Stimulated activated naive CD8-positive, alpha-beta T cell treated with anti-CD3 and anti-CD28 coated beads, Interleukin-15, amount 100 ng/mL, for 72 hours (primary cell): ENCODE measurements at regions not wholly inside any gene's neighbourhood (a gene's known extent, or its start where the extent isn't known, plus 50 kb on each side); places are given as distances from the start of the nearest gene placed in this dataset.

ENCODE experiments used
- ATAC-seq: fragments of 150-1000 bp; cut with Tn5 transposase; 2 replicates; pipeline ENCODE4 v1.10.0; 2021; ENCODE audit warnings: mild to moderate bottlenecking, moderate library complexity
- DNase-seq, 2 donors: peaks; one replicate each; pipeline ENCODE4 v3.0.0; 2021 to 2022
- H3K27ac Mint-ChIP-seq, 2 donors: one replicate each; pipeline ENCODE4 v1.8.0; 2022; ENCODE audit warnings: mild to moderate bottlenecking in 2 of 2, mixed read lengths in 2 of 2, moderate library complexity in 2 of 2
- H3K27me3 Mint-ChIP-seq: one replicate; pipeline ENCODE4 v1.8.0; 2022; ENCODE audit warnings: mixed read lengths
- H3K4me1 Mint-ChIP-seq: one replicate; pipeline ENCODE4 v1.8.0; 2022; ENCODE audit warnings: mild to moderate bottlenecking, mixed read lengths
- H3K4me3 Mint-ChIP-seq, 2 donors: one replicate each; pipeline ENCODE4 v1.8.0; 2022; ENCODE audit warnings: mild to moderate bottlenecking in 2 of 2, mixed read lengths in 2 of 2, moderate library complexity in 1 of 2
- H3K9me3 Mint-ChIP-seq, 2 donors: one replicate each; pipeline ENCODE4 v1.8.0; 2022; ENCODE audit warnings: mixed read lengths in 2 of 2

DNA sequence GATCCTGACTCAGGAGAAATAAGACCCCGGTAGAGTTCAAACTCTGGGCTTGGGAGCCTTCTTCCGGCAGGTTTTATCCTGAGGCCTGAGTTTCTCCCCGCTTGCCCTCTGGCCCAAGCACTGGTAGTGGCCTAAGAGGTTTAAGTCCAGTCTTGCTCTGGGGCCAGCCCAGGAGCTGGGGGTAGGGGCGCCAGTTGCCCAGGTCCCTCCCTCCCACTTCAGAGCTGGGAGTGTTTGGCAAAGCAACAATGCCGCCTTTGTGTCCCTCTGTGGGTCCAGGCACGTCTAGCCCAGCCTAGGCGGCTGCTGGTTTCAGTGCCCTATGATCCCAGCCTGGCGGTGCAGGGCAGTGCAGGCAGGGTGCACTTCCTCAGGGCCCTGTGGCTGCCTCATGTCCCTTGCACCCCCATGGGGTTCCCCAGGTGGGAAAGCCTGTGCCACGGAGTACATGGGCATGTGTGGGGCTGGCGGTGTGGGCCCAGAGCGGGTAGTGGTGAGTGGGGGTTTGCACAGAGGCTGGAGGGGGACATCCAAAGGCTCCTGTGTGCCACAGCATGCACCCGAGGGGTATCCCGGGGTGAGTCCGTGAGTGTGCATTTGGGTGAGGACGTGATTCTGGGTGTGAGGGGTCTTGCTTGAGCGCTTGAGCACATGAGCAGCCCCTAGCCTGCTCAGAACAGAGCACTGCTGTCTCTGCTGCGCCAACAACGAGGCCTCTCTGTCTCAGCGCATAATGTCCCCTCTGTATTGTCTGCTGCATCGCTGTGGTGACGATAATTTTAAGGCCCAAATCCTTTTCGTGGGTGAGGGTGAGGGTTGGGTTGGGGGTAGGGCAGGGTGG, 61.7 kb upstream of the PSD2 start:
- no peaks in the 10 kb centered on the region for H3K9me3 Mint-ChIP-seq
- DNase-seq = no peak
- H3K4me1 Mint-ChIP-seq = no peaks in the 10 kb centered on the region
- ATAC-seq = peak; percentile 31
- peak overlapping the region in 1 of 2 donors; percentile 89 for H3K27ac Mint-ChIP-seq
- no peaks in the 10 kb centered on the region for H3K27me3 Mint-ChIP-seq
- H3K4me3 Mint-ChIP-seq = no peak overlapping the region

DNA sequence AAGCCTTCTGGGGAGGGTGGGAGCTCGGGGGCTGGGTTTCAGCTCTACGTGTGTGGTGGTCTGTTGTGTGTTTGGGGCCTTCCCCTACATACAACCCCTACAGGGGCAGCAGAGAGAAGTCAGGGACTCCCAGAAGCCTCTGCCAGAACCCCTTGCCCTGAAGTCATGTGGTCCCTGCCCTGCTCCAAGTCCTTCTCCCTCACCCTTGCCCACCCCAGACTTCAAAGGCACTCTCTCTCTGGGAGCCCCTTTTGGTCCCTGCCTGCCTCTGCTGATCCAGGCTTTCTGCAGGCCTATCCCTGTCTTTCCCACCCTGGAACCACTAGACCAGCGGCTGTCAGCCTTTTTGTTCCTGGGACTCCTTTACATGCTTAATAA, 61.1 kb upstream of the PSD2 start:
- DNase-seq (no peak), ATAC-seq (no peak)
- no peak overlapping the region for H3K4me3 Mint-ChIP-seq
- no peaks in the 10 kb centered on the region for H3K4me1 Mint-ChIP-seq
- H3K9me3 Mint-ChIP-seq = no peaks in the 10 kb centered on the region
- H3K27ac Mint-ChIP-seq = no peak overlapping the region
- no peaks in the 10 kb centered on the region for H3K27me3 Mint-ChIP-seq

DNA sequence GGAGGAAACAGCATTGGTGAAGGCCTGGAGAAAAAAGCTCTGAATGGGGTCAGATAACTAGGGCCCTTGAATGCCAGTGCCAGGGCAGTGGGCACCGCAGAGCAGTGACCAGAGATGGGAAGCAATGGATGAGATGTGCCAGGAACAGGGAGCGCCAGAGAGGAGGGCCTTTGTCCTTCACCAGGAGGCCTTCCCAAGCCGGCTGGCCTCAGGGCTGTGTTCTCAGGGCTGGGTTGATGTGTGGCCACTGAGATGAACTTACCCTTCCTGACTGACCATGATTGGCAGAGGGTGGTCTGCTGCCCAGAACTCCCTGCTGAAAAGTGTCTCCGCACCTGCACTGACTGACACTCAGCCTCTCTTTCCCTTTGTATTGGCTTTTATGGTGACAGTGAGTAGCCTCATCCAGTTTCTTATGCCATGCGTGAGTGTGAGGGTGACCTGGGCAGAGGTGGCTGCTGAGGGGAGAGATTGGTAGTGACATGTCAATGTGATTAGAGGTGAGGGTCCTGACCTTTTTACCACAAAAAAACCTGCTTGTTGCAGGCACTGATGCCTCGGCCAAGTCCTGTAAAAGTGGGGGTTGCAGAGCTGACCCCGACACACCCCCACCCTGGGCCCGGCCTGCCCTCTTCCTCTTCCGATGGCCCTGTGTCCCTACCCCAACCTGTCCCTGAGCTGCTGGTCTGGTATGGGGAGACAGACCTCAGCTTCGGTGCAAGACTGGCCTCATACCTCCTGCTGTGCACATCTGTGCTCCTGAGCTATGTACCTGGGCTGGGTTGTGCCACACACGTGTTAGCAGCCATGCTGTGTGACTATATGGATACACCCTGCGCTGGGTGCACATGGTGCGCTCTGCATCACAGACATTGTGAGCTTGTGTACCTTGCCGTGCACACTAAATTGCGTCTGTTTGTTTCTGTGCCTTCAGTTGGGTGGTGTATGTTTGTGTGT, 57.1 kb upstream of the PSD2 start:
- Mint-ChIP-seq H3K27me3 (no peaks in the 10 kb centered on the region), H3K4me3 (no peak overlapping the region), H3K9me3 (no peaks in the 10 kb centered on the region), H3K4me1 (peaks cover 3% of the 10 kb centered on the region), H3K27ac (no peak overlapping the region)
- no peak for ATAC-seq
- no peak for DNase-seq

DNA sequence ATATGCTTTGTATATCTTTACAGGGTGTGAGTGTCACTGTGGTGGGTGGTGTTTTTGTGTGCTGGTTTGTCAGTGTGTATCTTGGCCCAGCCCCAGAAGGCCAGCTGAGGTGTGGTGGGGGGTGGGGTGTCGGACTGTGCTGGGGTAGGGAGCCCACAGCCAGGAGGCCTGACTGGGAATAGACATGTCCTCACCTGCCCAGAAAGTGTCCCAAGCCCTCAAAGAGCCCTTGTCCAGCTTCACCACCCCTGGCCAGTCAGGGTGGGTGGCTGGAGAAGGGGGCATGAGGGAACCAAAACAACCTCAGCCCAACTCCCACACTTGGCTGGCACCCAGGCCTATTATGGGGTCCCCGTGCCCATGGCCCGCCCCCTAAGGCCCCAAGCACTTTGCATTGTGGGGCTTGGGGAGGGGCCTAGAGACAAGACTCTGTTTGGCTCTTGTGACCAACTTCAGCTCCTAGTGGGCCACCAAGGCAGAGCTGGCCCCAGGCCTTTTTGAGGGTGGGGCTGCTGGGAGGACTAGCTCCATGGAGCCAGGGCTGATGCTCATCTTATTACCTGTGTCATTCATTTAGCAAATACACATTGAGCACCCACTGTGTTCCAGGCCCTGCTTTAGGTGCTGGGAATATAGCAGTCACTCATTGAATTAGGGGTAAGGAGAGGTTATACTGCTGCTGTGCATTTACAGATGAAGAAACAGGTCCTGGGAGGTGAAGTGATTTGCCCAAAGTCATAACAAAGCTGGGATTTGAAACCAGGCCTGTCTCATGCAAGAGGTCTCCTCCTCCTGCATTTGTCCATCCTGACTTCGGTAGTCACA, 56.2 kb upstream of the PSD2 start:
- H3K27me3 Mint-ChIP-seq = no peaks in the 10 kb centered on the region
- H3K4me1 Mint-ChIP-seq = peaks cover 10% of the 10 kb centered on the region
- H3K27ac Mint-ChIP-seq = peak overlapping the region in 1 of 2 donors; percentile 28
- DNase-seq = no peak
- H3K9me3 Mint-ChIP-seq = no peaks in the 10 kb centered on the region
- no peak overlapping the region for H3K4me3 Mint-ChIP-seq
- no peak for ATAC-seq

DNA sequence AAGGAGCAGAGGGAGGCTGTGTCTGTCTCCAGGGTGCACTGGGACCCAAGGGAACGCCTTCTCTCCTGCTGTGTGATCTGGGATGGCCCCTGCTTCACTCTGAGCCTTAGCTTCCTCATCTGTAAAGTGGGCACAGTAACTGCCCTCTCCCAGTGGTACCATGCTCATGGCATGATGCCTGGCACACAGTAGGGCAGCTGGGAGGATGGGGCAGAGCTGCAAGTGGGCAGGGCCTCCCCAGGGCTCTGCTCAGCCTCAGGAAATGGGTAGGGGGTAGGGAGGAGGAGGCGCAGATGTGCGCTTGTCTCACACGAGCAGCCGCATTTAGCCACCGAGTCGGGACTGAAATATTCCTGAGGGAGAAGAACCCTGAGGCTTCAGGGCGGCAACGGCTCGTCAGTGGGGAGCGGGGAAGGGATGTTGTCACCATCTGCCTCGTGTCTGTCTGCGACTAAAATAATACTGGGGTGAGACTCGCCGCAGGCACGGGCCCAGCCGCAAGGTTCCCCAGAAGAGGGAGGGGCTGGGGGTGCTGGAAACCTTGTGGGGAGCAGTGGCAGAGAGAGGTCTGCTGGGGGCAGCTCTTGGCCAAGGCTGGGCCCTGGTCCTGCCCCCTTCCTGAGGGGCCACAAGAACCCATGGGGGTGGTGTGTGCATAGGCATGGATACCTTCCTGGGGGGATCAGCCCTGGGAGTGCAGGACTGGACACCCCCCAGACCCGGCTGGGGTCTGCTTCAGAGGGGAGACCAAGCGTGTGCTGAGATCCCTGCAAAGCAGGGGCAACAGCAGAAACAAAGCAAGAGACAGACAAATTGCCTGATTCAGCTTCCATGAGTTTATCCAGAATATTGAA, 55.2 kb upstream of the PSD2 start:
- no peaks in the 10 kb centered on the region for H3K9me3 Mint-ChIP-seq
- H3K27me3 Mint-ChIP-seq = no peaks in the 10 kb centered on the region

DNA sequence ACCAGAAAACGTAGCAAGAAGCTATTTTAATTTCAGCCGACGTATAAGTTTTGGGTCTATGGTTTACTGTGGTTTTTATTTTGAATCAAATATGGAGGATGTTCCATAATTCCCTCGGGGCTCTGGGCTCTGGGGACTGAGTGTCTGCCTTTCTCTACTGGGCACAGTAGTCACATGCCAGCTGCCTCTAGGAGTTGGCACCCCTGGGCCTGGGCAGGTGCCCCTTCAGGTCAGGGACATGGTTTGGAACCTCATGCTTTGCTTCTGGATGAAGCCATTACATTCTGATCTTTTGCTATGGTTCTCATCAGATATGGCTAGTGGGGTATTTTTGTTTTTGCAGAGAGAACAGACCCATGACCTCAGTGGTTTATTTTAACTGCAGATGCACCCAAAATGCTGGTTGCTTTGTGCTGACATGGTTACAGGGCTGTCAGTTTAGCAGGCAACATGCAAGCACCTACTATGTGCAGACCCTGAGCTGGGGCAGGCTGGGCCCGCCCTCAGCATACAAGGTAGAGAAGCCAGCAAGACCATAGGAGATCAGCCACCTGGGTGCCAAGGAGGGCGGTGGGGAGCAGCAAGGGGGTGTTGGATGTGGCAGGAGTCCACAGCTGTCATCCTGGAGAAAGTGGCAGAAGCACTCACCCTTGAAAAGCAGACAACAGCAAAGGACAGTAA, 54.5 kb upstream of the PSD2 start:
- Mint-ChIP-seq H3K27me3 (no peaks in the 10 kb centered on the region), H3K4me1 (peaks cover 28% of the 10 kb centered on the region), H3K4me3 (no peak overlapping the region), H3K27ac (no peak overlapping the region), H3K9me3 (no peaks in the 10 kb centered on the region)
- no peak for ATAC-seq
- no peak for DNase-seq

More for the DNA sequence above, 55.2 kb upstream of the PSD2 start:
- Mint-ChIP-seq H3K4me3 (no peak overlapping the region), H3K27ac (no peak overlapping the region), H3K4me1 (peaks cover 20% of the 10 kb centered on the region)
- ATAC-seq (no peak), DNase-seq (no peak)

DNA sequence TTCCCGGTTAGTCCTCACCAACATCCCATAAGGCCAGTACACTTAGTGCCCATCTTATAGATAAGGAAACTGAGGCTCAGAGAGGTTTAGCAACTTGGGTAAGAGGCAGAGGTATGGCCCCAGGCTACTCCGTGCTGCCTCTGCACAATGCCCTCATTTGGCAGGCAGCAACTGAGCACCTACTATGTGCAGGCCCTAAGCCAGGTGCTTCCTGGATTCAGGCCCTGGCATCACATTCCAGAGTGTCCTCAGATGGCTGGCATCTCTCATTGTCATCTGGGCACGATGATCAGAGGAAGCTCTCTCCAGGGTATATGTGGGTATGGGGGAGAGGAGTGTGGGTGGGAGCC, 53.8 kb upstream of the PSD2 start:
- ATAC-seq (no peak), DNase-seq (no peak)
- Mint-ChIP-seq H3K4me3 (no peak overlapping the region), H3K27me3 (no peaks in the 10 kb centered on the region), H3K9me3 (no peaks in the 10 kb centered on the region), H3K27ac (no peak overlapping the region), H3K4me1 (peaks cover 32% of the 10 kb centered on the region)

DNA sequence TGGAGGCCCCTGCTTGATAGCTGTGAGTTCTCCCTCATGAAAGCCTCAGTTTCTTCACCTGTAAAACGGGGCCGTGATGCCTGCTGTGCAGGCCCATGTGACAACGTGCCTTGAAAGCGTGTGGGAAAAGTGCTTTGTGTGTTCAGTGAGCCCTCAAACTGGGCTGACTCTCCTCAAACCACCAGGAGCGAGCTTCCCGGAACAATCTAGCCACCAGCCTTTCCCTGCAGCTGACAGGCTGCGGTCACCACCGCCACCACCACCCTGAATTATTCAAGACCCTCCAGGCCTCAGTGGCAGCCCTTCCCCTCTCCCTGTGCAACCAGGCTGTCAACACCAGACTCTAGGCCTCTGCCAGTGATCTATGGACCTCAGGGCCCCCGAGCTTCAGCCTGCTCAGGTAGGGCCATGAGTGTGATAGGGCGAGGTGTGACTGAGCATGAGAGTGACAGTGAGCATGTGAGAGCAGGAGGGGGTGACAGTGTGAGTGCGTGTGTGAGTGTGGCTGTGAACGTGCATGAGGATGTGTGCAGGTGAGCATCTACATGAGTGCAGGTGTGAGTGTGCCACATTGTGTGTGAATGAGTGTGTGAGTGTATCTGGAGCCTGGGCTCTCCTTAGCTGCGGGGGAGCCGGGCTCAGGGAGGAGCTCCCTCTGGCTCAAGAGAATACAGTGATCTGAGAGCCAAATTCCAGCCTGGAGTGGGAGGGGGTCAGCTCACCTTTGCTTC, 53.3 kb upstream of the PSD2 start:
- H3K9me3 Mint-ChIP-seq = no peaks in the 10 kb centered on the region
- H3K4me3 Mint-ChIP-seq = no peak overlapping the region
- no peaks in the 10 kb centered on the region for H3K27me3 Mint-ChIP-seq
- ATAC-seq = no peak
- H3K27ac Mint-ChIP-seq = no peak overlapping the region
- H3K4me1 Mint-ChIP-seq = peaks cover 37% of the 10 kb centered on the region
- DNase-seq = no peak

DNA sequence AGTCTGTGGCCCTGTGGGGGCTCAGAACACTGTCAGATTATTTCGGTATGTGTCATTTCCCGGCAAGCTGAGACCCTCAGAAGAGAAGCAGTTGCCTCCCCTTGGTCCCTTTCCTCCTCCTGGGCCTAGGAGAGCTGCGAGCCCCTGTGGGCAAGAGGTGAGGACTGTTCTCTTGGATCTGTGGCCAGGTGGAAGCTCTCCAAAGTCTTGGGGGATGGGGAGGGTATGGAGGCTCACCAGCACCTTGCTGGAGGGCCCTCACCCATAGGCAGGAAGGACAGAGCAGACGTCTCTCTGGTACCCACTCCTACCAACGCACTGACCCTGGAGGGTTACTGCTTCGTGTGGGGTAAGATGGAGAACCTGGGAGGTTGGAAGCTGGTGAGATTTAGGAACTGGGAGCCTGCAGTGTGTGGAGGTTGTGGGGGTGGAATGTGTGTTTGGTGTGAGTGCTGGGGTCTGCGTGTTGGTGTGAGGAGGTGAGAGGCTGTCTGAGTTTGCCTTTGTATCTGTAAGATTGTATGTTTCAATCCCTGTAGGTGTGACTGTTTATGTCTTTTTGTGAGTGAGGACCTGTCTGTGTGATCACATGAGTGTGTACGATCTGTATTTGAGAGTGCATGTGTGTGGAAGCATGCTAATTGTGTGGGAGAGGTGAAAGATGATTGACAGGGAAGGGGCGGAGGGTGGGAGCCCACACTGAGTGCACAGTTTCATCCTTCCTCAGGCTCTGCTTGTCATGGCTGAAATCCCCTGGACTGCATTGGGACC, 52.4 kb upstream of the PSD2 start:
- Mint-ChIP-seq H3K4me1 (peaks cover 46% of the 10 kb centered on the region), H3K27ac (no peak overlapping the region), H3K27me3 (peaks cover 3% of the 10 kb centered on the region), H3K4me3 (no peak overlapping the region), H3K9me3 (no peaks in the 10 kb centered on the region)
- no peak for DNase-seq
- ATAC-seq = no peak

DNA sequence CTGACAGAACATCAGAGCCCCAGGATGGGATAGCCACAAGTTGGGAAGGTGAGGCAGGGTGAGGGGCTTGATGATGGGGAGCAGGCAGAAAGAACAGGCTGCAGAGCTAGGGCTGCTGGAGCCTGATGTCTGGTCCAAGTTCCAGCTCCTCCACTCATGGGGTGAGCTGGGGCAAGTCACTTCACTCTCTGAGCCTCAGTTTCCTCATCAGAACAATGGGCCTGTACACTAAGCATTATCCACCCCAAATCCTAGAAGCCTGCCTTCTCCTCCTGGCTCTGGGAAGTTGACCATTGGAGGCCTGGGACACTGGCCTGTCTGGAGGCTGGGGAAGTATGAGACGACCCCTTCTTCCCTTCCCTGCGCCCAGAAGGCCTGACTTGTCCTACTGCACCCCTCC, 51.8 kb upstream of the PSD2 start:
- Mint-ChIP-seq H3K27me3 (peaks cover 9% of the 10 kb centered on the region), H3K9me3 (no peaks in the 10 kb centered on the region), H3K27ac (no peak overlapping the region), H3K4me1 (peaks cover 52% of the 10 kb centered on the region), H3K4me3 (no peak overlapping the region)
- no peak for ATAC-seq
- DNase-seq = no peak

DNA sequence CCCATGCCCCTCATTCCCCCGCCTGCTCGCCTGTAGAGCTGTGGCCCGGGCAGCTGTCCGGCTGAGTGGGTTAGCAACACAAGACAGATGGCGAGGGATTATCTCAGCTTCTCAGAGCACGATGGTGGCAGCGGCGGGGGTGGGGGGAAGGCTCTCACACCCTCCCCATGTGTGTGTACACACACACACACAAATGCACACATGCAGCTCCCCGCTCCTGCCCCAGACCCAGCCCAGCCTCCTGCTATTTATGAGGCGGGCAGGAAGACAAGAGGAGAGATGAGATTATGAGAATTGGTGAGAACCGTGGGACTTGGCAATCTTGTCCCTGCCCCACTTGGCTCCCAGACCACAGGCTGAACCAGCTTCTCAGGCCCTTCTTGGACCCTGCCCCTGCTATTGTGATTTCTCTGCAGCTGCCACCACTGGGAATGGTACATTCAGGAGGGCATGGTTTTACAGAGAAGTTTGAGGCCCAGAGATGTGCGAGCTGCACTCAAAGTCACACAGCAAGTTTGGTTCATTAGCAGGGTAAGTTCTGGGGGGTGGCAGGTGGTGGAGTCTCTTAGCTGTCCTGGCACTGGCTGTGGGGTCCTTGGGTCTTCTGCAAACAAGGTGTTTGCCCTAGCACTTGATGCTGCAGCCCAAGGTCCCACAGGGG, 51.0 kb upstream of the PSD2 start:
- Mint-ChIP-seq H3K27ac (no peak overlapping the region), H3K27me3 (peaks cover 17% of the 10 kb centered on the region)

DNA sequence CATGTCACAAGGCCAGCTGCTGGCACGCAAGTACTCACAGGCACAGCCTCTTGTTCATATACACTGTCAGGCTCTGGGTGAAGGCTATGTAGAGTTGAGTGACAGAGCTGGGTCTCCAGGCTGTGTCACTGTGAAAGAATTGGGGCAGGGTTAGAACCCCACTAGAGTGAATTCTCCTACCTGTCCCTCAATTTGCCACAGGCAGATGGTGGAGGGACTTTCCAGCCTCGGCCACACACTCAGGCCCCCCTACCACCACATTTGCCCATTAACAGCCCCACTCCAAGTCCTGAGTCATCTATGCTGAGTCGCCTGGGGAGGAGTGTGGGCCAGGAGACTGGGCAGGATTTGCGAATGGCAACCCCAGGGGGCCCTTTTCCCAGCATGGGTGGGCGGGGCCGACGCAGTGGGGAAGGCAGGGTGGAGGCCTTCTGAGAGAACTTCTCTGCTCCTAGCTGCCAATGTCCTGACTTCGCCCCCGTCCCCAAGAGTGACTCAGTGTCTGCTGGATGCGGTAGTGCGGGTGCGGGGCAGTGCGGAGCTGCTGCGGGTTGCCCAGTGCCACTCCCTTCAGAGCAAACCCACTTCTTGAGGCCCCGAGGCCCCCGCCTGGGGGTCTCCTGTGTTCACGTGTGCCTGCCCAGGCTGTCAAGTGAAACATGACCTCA, 50.3 kb upstream of the PSD2 start:
- Mint-ChIP-seq H3K9me3 (no peaks in the 10 kb centered on the region), H3K4me3 (no peak overlapping the region), H3K27me3 (peaks cover 19% of the 10 kb centered on the region), H3K4me1 (peaks cover 66% of the 10 kb centered on the region), H3K27ac (no peak overlapping the region)
- peak in 1 of 2 donors; percentile 35 for DNase-seq
- ATAC-seq = no peak

More for the DNA sequence above, 51.0 kb upstream of the PSD2 start:
- DNase-seq (no peak), ATAC-seq (no peak)
- Mint-ChIP-seq H3K4me1 (peaks cover 59% of the 10 kb centered on the region), H3K9me3 (no peaks in the 10 kb centered on the region), H3K4me3 (no peak overlapping the region)
